Osteocyte (in vitro differentiated cells): ENCODE measurements at regions not wholly inside any gene's neighbourhood (a gene's known extent, or its start where the extent isn't known, plus 50 kb on each side); places are given as distances from the start of the nearest gene placed in this dataset.

Source experiments
- DNase-seq: peaks from one replicate; pipeline ENCODE4 v3.0.0; 2021; ENCODE audit warnings: mixed read lengths; ENCODE audit not compliant: unreplicated experiment; ENCODE audit errors: extremely low spot score
- H3K27ac Mint-ChIP-seq: one replicate; pipeline ENCODE4 v1.8.0; 2021; ENCODE audit warnings: mild to moderate bottlenecking, mixed read lengths; ENCODE audit not compliant: unreplicated experiment
- H3K27me3 Mint-ChIP-seq: one replicate; pipeline ENCODE4 v1.8.0; 2021; ENCODE audit warnings: mixed read lengths; ENCODE audit not compliant: unreplicated experiment
- H3K36me3 Mint-ChIP-seq: one replicate; pipeline ENCODE4 v1.8.0; 2021; ENCODE audit warnings: mixed read lengths; ENCODE audit not compliant: unreplicated experiment
- H3K4me1 Mint-ChIP-seq: one replicate; pipeline ENCODE4 v1.8.0; 2021; ENCODE audit warnings: mixed read lengths; ENCODE audit not compliant: unreplicated experiment
- H3K4me3 Mint-ChIP-seq: one replicate; pipeline ENCODE4 v1.8.0; 2021; ENCODE audit warnings: mild to moderate bottlenecking, moderate library complexity, mixed read lengths; ENCODE audit not compliant: unreplicated experiment
- H3K9me3 Mint-ChIP-seq: one replicate; pipeline ENCODE4 v1.8.0; 2021; ENCODE audit warnings: mixed read lengths; ENCODE audit not compliant: unreplicated experiment
- CTCF ChIP-seq: fragments of 200-600 bp; sonication (generic); IDR thresholded peaks from 2 replicates; pipeline ENCODE4 v1.5.0; 2021; ENCODE audit warnings: antibody characterized with exemption, mild to moderate bottlenecking, moderate library complexity

GRCh38 chr21:38123626-38124025 lies 133.2 kb upstream of the KCNJ15 start:
- no peak for TF ChIP-seq CTCF
- no peak overlapping the region for H3K4me3 Mint-ChIP-seq
- H3K36me3 Mint-ChIP-seq: no peaks in the 10 kb centered on the region
- no peaks in the 10 kb centered on the region for H3K9me3 Mint-ChIP-seq
- no peak for DNase-seq
- peaks cover 22% of the 10 kb centered on the region for H3K27me3 Mint-ChIP-seq
- H3K4me1 Mint-ChIP-seq: no peaks in the 10 kb centered on the region
- no peak overlapping the region for H3K27ac Mint-ChIP-seq

- no peak overlapping the region for H3K27ac Mint-ChIP-seq
- DNase-seq: no peak
Observed at GRCh38 chr21:38126666-38127303, 130.0 kb upstream of the KCNJ15 start.

GRCh38 chr21:38129711-38130110 lies 127.1 kb upstream of the KCNJ15 start:
- H3K27me3 Mint-ChIP-seq: peaks cover 66% of the 10 kb centered on the region
- no peaks in the 10 kb centered on the region for H3K36me3 Mint-ChIP-seq
- no peak overlapping the region for H3K4me3 Mint-ChIP-seq

More at GRCh38 chr21:38126666-38127303, 130.0 kb upstream of the KCNJ15 start:
- Mint-ChIP-seq H3K4me3 (no peak overlapping the region), H3K36me3 (no peaks in the 10 kb centered on the region), H3K27me3 (peaks cover 51% of the 10 kb centered on the region), H3K9me3 (no peaks in the 10 kb centered on the region), H3K4me1 (no peaks in the 10 kb centered on the region)
- TF ChIP-seq CTCF: peak; percentile 82

GRCh38 chr21:38133240-38133639 lies 123.6 kb upstream of the KCNJ15 start:
- Mint-ChIP-seq H3K4me1 (peaks cover 3% of the 10 kb centered on the region), H3K9me3 (no peaks in the 10 kb centered on the region), H3K27me3 (peaks cover 54% of the 10 kb centered on the region), H3K4me3 (no peak overlapping the region), H3K27ac (no peak overlapping the region), H3K36me3 (no peaks in the 10 kb centered on the region)
- TF ChIP-seq CTCF: no peak
- DNase-seq: no peak

More at GRCh38 chr21:38129711-38130110, 127.1 kb upstream of the KCNJ15 start:
- Mint-ChIP-seq H3K4me1 (no peaks in the 10 kb centered on the region), H3K27ac (no peak overlapping the region), H3K9me3 (no peaks in the 10 kb centered on the region)
- no peak for DNase-seq
- TF ChIP-seq CTCF: no peak

- DNase-seq: no peak
- Mint-ChIP-seq H3K27ac (no peak overlapping the region), H3K9me3 (no peaks in the 10 kb centered on the region), H3K27me3 (peaks cover 49% of the 10 kb centered on the region), H3K36me3 (no peaks in the 10 kb centered on the region), H3K4me1 (peaks cover 3% of the 10 kb centered on the region), H3K4me3 (no peak overlapping the region)
- TF ChIP-seq CTCF: no peak
Observed at GRCh38 chr21:38134084-38134873, 122.5 kb upstream of the KCNJ15 start.
